SU-DHL-6 (cell line): ENCODE measurements at regions not wholly inside any gene's neighbourhood (a gene's known extent, or its start where the extent isn't known, plus 50 kb on each side); places are given as distances from the start of the nearest gene placed in this dataset.
"Not testable (repeated sequence)": the region's sequence is repeated elsewhere in the genome, so short reads cannot be mapped to it uniquely, and the experiment has no call there.

Experiments used
- H2AFZ ChIP-seq: fragments of 200-600 bp; sonication (generic); 2 replicates; pipeline ENCODE4 v1.6.1; 2014; ENCODE audit warnings: low read depth, mild to moderate bottlenecking, moderate library complexity, mixed read lengths, antibody characterized with exemption, low read length; ENCODE audit not compliant: severe bottlenecking
- H3F3A ChIP-seq: fragments of 200-600 bp; shearing (Covaris generic); 2 replicates; pipeline ENCODE4 v1.6.0; 2016; ENCODE audit warnings: antibody characterized with exemption, mild to moderate bottlenecking; ENCODE audit not compliant: insufficient read depth
- H3K27ac ChIP-seq: fragments of 200-600 bp; sonication (generic); 2 replicates; pipeline ENCODE4 v1.5.1; 2016; ENCODE audit warnings: low read depth, mild to moderate bottlenecking, low read length, moderate library complexity, mixed read lengths
- H3K27me3 ChIP-seq: fragments of 200-600 bp; sonication (generic), shearing (Covaris generic); 2 replicates; pipeline ENCODE4 v1.6.0; 2014; ENCODE audit warnings: mild to moderate bottlenecking, low read length
- H3K36me3 ChIP-seq: fragments of 200-600 bp; sonication (generic); 2 replicates; pipeline ENCODE4 v1.6.1; 2014; ENCODE audit warnings: mild to moderate bottlenecking, low read length, mixed read lengths
- H3K4me2 ChIP-seq: fragments of 300-600, 200-600 bp; shearing (Covaris generic), sonication (generic); 2 replicates; pipeline ENCODE4 v1.6.0; 2014; ENCODE audit warnings: low read length, low read depth, mild to moderate bottlenecking; ENCODE audit not compliant: poor library complexity, severe bottlenecking
- H3K4me3 ChIP-seq: fragments of 200-600 bp; sonication (generic); 2 replicates; pipeline ENCODE4 v1.5.1; 2014; ENCODE audit warnings: antibody characterized with exemption, low read length, mild to moderate bottlenecking, mixed read lengths; ENCODE audit not compliant: insufficient read depth, poor library complexity, severe bottlenecking
- H3K79me2 ChIP-seq: fragments of 200-600 bp; sonication (generic); 2 replicates; pipeline ENCODE4 v1.6.1; 2014; ENCODE audit warnings: mild to moderate bottlenecking, low read length, moderate library complexity; ENCODE audit not compliant: insufficient read depth
- H3K9ac ChIP-seq: fragments of 200-600 bp; sonication (generic); 2 replicates; pipeline ENCODE4 v1.7.0; 2014; ENCODE audit warnings: mild to moderate bottlenecking, low read length
- H3K9me2 ChIP-seq: fragments of 200-600 bp; sonication (generic); replicated peaks from 2 replicates; pipeline ENCODE4 v1.6.1; 2014; ENCODE audit warnings: low read length; ENCODE audit not compliant: insufficient read depth
- H3K9me3 ChIP-seq: fragments of 200-600 bp; sonication (generic); 2 replicates; pipeline ENCODE4 v1.6.1; 2014; ENCODE audit warnings: low read length, mixed read lengths; ENCODE audit not compliant: insufficient read depth
- H4K20me1 ChIP-seq: fragments of 200-600 bp; sonication (generic); 2 replicates; pipeline ENCODE4 v1.6.1; 2014; ENCODE audit warnings: low read depth, mild to moderate bottlenecking, antibody characterized with exemption, low read length, moderate library complexity, mixed read lengths
- CTCF ChIP-seq: fragments of 200-600 bp; sonication (generic); IDR thresholded peaks from one replicate; pipeline ENCODE4 v1.5.1; 2017; ENCODE audit warnings: antibody characterized with exemption, mild to moderate bottlenecking, low read length, moderate library complexity; ENCODE audit not compliant: insufficient read depth, poor library complexity, severe bottlenecking
- EZH2phosphoT487 ChIP-seq: fragments of 200-600 bp; sonication (generic), shearing (Covaris generic); conservative IDR thresholded peaks from 2 replicates; pipeline ENCODE4 v1.6.1; 2018; ENCODE audit warnings: mild to moderate bottlenecking, antibody characterized with exemption, low read length, moderate library complexity, mixed read lengths

GRCh38 chr12:46686267-46686942, 139.4 kb downstream of the SLC38A4 start:
- Histone ChIP-seq H3K79me2 (no peaks in the 10 kb centered on the region), H3K27me3 (0 out of 2 replicates have a peak, but pooled peaks cover under 1% of the 10 kb centered on the region), H3K9me3 (no peaks in the 10 kb centered on the region), H3K4me2 (no peak overlapping the region), H2AFZ (no peak overlapping the region), H3F3A (no peaks in the 10 kb centered on the region), H3K9ac (no peak overlapping the region), H3K36me3 (no peaks in the 10 kb centered on the region), H3K4me3 (no peak overlapping the region), H3K27ac (no peak overlapping the region), H4K20me1 (no peaks in the 10 kb centered on the region), H3K9me2 (no peaks in the 10 kb centered on the region)
- TF ChIP-seq CTCF (no peak), EZH2phosphoT487 (no peak)

DNA sequence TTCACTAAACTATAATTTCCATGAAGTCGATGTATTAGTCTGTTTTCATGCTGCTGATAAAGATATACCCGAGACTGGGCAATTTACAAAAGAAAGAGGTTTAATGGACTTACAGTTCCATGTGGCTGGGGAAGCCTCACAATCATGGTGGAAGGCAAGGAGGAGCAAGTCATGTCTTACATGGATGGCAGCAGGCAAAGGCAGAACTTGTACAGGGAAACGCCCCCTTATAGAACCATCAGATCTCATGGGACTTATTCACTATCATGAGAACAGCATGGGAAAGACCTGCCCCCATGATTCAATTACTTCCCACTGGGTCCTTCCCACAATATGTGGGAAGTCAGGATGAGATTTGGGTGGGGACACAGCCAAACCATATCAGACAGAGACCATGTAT, 141.6 kb downstream of the SLC38A4 start:
- not testable (repeated sequence) for H2AFZ ChIP-seq, H3F3A ChIP-seq, H4K20me1 ChIP-seq, H3K36me3 ChIP-seq, H3K79me2 ChIP-seq, H3K27me3 ChIP-seq, H3K9me2 ChIP-seq, H3K27ac ChIP-seq, H3K9ac ChIP-seq, H3K4me2 ChIP-seq, H3K4me3 ChIP-seq, H3K9me3 ChIP-seq

DNA sequence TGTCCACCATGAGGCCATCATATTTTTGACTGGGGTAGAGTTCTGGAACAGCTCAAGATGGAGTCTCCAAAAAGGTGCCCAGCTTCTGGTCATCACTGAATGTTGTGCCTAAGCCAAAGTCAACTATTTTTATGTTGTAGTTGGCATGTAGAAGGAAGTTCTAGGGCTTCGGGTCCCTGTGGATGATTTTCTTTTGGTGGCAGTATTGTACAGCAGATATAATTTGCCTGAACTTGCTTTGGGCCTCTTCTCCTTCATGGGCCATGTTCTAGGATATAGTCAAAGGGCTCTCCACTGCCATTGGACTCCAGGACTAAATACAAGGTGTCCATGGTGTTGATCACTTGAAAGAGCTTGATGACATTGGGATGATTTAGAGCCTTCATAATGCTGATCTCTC, 143.6 kb downstream of the SLC38A4 start:
- Histone ChIP-seq H3K4me2 (no peak overlapping the region), H3K9me3 (no peaks in the 10 kb centered on the region), H3F3A (no peaks in the 10 kb centered on the region), H3K36me3 (no peaks in the 10 kb centered on the region), H3K4me3 (no peak overlapping the region), H3K79me2 (no peaks in the 10 kb centered on the region), H3K27me3 (no peaks in the 10 kb centered on the region), H3K9me2 (no peaks in the 10 kb centered on the region), H4K20me1 (no peaks in the 10 kb centered on the region), H3K27ac (no peak overlapping the region), H3K9ac (no peak overlapping the region), H2AFZ (no peak overlapping the region)
- TF ChIP-seq EZH2phosphoT487 (no peak), CTCF (no peak)

- Histone ChIP-seq H3K27ac (no peak overlapping the region), H3K79me2 (no peaks in the 10 kb centered on the region), H3K4me2 (no peak overlapping the region), H3F3A (no peaks in the 10 kb centered on the region), H2AFZ (no peak overlapping the region), H3K9ac (no peak overlapping the region), H3K36me3 (no peaks in the 10 kb centered on the region), H3K4me3 (no peak overlapping the region), H3K9me2 (no peaks in the 10 kb centered on the region), H3K9me3 (no peaks in the 10 kb centered on the region), H4K20me1 (no peaks in the 10 kb centered on the region), H3K27me3 (no peaks in the 10 kb centered on the region)
- TF ChIP-seq CTCF (no peak), EZH2phosphoT487 (no peak)
Measured at GRCh38 chr12:46680506-46680905, 145.3 kb downstream of the SLC38A4 start.
